Endothelial cell of umbilical vein (primary cell): ENCODE measurements at regions not wholly inside any gene's neighbourhood (a gene's known extent, or its start where the extent isn't known, plus 50 kb on each side); places are given as distances from the start of the nearest gene placed in this dataset. TPM values are rescaled to one million over a fixed set of nuclear protein-coding genes. Genes with fewer than 3 reads are reported as not detected.

Experiments
- small RNA-seq: library from RNA; depleted of rRNA; stranded (forward); fragments of <200 nt; gene quantifications from one replicate; pipeline ENCODE3, GENCODE V24; 2012; ENCODE audit warnings: low replicate concordance, low read depth; ENCODE audit not compliant: insufficient read depth, insufficient read length

Small RNA genes in the stretch of these regions (small RNA-seq; reads per million reads assigned to genes)
- gene AC090502.2 (not detected), gene RF00096 (not detected), gene RNU6-1012P (not detected)
